ENCODE measurements at regions not wholly inside any gene's neighbourhood (a gene's known extent, or its start where the extent isn't known, plus 50 kb on each side); places are given as distances from the start of the nearest gene placed in this dataset.
A peak's percentile ranks its signal among the peaks of the same experiment; 100 is the strongest.
"Not testable (repeated sequence)": the region's sequence is repeated elsewhere in the genome, so short reads cannot be mapped to it uniquely, and the experiment has no call there.

DNA sequence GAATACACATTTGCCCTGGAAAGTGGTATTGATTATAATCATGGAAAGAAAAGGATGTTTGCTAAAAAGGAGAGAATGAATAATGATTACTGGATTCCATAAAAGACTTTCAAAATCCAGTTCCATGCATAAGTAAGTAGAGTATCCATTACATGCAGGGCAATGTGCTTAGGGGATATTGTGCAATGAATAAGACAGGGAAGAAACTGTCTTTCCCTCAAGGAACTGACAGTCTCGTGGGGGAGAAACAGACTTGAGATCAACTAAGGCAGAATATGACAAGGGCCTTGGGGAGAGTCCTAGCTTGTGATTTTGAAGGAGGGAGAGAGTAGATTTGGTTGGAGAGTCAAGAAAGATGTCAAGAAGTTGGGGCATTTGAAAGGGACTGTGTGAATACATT is 130.6 kb downstream of the SPP2 start:
- no peak for DNase-seq

GRCh38 chr2:234179031-234179363 is 128.5 kb downstream of the SPP2 start:
- DNase-seq, result no peak

GRCh38 chr2:234178330-234179030 is 128.0 kb downstream of the SPP2 start:
- no peak for DNase-seq

- no peak for DNase-seq
These were observed 125.1 kb downstream of the SPP2 start for GRCh38 chr2:234175649-234176048.

- DNase-seq, result no peak
These were observed 124.2 kb downstream of the SPP2 start for GRCh38 chr2:234174742-234175141.

DNA sequence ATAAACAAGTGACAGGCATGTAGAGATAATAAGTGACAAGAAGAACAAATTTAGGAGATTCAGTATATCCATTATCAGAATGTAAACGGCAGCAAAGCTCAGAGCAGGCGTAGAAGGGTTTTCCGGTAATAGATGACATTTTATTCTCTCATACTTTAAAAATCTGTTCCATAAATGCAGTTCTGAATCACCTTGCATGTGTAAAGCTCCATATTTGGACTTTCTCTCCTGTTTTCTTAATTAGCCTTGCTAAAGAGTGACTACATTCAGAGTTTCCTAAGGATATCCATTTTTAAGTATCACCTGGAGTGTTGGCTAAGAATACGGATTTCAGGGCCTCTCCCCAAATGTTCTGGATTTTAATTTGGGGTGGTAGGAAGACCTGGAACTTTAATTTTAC is 122.0 kb downstream of the SPP2 start:
- DNase-seq, result no peak

- DNase-seq, result no peak
These were observed 121.6 kb downstream of the SPP2 start for GRCh38 chr2:234172066-234172465.

DNA sequence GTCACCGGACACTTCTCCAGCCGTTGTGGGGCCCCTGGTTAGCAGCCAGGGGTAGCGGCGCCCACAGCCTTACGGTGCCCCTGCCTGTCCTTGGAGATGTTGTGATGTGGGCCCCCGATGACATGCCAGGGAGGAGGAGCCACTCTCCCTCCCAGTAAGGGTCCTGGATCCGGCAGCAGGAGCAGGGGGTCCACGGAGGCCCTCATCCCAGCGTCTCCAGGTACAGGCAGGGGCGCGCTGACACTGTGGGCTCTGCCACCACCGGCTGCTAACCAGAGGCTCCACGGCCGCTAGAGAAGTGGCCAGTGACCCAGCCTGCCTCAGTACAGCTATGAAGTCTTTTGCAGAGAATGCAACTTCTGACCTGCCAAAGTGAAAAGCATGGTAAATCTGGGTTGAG is 121.2 kb downstream of the SPP2 start:
- no peak for DNase-seq

DNA sequence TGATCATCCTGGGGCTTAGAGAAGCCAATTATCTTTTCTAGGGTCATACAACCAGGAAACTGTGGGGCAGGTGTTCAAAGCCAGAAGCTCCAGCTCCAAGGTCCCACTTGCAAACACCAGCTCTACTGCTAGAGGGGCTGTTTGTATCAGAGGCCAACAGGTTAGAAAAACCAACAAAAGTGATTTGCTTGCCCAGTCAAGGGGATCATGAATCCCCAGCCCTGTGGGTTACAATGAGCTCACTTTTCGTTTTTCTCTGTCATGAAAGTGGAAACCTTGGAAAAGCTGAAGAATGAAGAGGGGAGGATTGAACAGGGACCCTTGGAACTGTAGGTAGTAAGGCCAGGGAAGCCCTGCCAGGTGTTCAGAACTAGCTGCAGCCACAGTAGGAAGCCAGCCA is 119.2 kb downstream of the SPP2 start:
- no peak for DNase-seq

DNA sequence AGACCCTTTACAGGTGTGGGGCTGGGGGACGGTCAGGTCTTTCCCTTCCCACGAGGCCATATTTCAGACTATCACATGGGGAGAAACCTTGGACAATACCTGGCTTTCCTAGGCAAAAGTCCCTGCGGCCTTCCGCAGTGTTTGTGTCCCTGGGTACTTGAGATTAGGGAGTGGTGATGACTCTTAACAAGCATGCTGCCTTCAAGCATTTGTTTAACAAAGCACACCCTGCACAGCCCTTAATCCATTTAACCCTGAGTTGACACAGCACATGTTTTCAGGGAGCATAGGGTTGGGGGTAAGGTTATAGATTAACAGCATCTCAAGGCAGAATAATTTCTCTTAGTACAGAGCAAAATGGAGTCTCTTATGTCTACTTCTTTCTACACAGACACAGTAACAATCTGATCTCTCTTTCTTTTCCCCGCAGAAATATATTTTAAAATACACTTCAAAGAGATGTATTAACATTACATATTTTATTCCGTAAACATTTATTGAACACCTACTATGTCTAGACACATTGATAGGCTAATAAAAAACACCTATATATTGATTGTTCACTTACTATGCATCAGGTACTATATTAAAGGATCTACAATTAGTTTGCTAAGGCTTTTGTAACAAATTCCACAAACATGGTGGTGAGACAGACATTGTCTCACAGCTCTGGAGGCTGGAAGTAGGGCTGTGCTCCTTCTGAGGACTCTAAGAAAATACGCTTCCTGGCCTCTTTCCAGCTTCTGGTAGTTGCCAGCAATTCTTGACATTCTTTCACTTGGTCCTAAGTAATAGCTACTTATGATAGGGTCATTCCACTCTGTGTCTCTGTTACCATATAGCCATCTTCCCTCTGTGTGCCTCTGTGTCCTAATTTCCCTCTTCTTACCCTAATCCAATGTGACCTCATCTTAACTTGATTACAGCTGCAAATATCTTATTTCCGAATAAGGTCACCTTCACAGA is 118.4 kb downstream of the SPP2 start:
- not testable (repeated sequence) for DNase-seq

GRCh38 chr2:234166531-234166930 is 116.0 kb downstream of the SPP2 start:
- no peak for DNase-seq

GRCh38 chr2:234165421-234165820 is 114.9 kb downstream of the SPP2 start:
- DNase-seq, result no peak

DNA sequence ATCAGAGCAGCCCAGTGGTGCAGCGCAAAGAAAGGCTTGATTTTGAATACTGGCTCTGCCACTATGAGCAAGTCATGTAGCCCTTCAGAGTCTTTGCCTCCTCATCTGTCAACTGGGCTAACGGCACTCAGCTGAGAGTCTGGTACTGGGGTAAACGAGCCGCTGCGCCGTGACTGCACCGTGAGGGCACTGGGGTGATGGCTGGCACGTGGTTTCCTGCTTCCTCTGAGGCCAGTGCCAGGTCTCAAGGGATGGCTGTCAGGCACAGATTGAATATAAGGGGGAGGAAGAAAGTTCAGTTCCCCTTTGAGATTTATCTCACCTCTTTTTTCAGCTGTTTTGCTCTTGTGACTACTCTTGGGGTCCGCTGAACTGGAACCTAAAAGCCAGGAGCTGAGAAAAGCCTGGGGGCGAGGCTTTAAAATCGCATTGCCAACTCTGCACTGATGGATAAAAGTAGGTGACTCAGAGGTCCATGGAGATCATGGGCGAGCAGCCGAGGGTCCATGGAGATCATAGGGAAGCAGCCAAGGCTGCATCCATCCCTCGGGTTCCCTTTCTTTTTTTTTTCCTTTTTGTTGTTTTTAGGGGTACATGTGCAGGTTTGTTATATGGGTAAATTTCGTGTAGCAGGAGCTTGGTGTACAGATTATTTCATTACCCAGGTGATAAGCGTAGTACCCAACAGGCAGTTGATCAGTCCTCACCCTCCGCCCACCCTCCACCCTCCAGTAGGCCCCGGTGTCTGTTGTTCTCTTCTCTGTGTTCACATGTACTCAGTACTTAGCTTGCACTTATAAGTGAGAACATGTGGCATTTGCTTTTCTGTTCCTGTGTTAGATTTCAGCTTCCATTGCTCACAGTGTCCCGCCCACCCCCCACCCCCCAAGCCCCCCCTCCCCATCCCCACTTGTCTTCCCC is 114.3 kb downstream of the SPP2 start:
- peak in 4 of 5 donors; percentile 23 to 59 (median 28) for DNase-seq

GRCh38 chr2:234163510-234164045 is 113.1 kb downstream of the SPP2 start:
- no peak for DNase-seq

DNA sequence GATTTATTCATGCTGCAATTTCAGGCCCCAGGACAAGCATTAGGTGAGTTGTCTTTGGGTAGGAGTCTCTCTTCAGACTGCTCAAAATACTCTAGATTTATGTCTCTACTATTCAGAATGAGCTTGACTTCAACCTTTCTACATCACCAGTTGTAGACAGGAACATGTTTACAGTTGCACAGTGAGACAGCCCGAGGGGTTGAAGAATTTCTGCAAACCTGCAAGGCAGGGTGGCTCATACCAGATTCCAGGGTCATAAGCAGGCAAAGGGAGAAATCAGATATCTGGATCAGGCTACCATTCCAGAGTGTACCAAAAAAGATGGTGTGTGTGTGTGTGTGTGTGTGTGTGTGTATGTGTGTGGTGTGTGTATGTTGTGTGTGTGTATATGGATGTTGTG is 112.4 kb downstream of the SPP2 start:
- no peak for DNase-seq

GRCh38 chr2:234161932-234162331 is 111.4 kb downstream of the SPP2 start:
- DNase-seq, result no peak

DNA sequence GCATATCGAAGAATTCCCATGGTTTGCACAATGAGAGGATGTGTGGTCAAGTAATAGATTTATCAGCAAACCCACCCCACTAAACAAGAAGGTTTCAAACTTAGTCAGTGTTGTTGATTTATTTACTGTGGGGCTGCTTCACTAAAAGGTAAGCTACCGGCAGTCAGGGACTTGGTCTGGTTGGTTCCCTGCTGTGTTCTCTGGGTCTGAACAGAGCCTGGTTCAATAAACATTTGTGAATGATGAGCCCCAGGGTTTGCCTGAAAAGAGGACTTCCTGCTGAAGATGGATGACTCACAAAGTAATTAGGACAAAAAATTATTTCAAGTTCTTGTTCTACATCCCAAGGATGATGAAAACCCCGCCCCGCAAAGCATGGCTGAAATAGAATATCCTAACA is 108.3 kb downstream of the SPP2 start:
- no peak for DNase-seq

DNA sequence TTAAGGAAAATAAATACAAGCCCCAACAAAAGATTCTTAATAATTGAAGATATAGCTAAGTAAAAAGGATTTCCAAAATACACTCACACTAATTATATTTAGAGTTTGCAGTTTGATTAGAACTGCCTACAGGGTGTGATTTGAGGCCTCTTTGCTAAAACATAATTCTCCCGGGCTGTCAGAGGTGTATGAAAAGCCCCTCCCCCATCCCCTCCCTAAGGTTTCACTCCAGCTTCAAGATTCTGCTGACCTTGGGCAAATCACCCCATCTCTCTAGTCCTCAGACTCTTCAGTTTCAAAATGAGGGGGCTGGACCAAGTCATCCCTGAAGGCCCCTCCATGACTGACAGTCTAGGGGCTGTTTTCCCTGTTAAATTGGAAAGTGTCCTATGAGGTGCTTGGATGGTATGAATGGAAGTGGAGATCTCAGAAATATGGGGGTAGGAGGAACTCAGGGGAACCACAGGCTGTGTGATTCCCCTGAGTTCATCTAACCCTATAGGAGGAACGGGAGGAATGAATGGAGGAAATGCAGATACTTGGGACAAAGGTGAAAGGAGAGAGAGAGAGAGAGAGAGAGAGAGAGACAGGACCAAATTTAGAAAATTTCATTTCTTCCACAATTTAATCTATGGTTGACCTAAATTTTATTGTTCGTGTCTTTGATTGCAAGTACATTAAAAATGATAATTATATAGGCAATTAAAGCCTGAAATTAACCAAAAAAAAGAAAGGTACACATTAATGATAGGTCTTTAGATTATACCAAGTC is 107.5 kb downstream of the SPP2 start:
- no peak for DNase-seq

GRCh38 chr2:234156326-234156725 is 105.8 kb downstream of the SPP2 start:
- DNase-seq, result no peak

DNA sequence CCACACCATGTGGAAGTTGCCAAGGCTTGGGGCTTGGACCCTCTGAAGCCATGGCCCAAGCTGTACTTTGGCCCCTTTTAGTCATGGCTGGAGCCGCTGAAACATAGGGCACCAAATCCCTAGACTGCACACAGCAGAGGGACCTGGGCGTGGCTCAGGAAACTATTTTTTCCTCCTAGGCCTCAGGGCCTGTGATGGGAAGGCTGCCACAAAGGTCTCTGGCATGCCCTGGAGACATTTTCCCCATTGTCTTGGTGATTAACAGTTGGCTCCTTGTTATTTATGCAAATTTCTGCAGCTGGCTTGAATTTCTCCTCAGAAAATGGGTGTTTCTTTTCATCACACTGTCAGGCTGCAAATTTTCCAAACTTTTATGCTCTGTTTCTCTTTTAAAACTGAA is 102.3 kb downstream of the SPP2 start:
- not testable (repeated sequence) for DNase-seq

DNA sequence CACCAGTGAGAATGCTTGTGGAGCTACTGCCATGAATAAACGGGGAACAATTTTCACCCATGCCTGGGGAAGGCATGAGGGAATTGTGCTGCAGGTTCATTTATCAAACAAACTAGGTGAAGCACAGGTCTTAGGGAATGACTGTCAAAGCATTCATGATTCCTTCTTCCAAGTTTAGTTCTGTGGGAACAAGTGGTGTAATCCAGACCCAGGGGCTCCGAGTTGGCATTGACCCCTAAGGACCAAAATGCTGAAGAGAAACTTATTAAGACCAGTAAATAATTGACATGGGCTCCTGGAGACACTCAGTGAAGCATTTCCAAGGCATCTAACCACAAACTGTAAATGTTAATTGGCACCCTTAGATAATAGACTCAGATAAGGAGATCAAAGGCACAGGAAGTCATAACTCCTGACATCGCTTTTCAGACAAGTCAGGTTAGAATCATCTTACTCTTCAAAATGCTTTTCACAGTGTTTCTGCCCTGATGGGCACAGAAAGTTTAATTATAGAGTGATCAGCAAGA is 96.9 kb downstream of the SPP2 start:
- DNase-seq, result peak in 2 of 5 donors; percentile 12 to 66
